NCI-H748 (cell line): ENCODE measurements at regions not wholly inside any gene's neighbourhood (a gene's known extent, or its start where the extent isn't known, plus 50 kb on each side); places are given as distances from the start of the nearest gene placed in this dataset.

Experiments used
- DNase-seq: peaks from one replicate; lab custom pipeline; 2025; ENCODE audit not compliant: unreplicated experiment; lab: John Stamatoyannopoulos, UW

- DNase-seq, result no peak
Observed at GRCh38 chr15:36234743-36235142, 344.7 kb upstream of the CDIN1 start.

GRCh38 chr15:36235173-36235572, 344.3 kb upstream of the CDIN1 start:
- no peak for DNase-seq

- DNase-seq, result no peak
Observed at GRCh38 chr15:36239509-36239908, 339.9 kb upstream of the CDIN1 start.

- no peak for DNase-seq
Observed at GRCh38 chr15:36251450-36251849, 328.0 kb upstream of the CDIN1 start.

GRCh38 chr15:36252146-36252711, 327.2 kb upstream of the CDIN1 start:
- DNase-seq, result no peak

GRCh38 chr15:36254426-36254825, 325.0 kb upstream of the CDIN1 start:
- no peak for DNase-seq

- DNase-seq, result no peak
Observed at GRCh38 chr15:36256404-36256807, 323.0 kb upstream of the CDIN1 start.

- DNase-seq, result no peak
Observed at GRCh38 chr15:36263666-36264065, 315.8 kb upstream of the CDIN1 start.

- DNase-seq, result no peak
Observed at GRCh38 chr15:36265422-36265821, 314.0 kb upstream of the CDIN1 start.

- DNase-seq, result no peak
Observed at GRCh38 chr15:36271048-36271447, 308.4 kb upstream of the CDIN1 start.

GRCh38 chr15:36275656-36276055, 303.8 kb upstream of the CDIN1 start:
- no peak for DNase-seq

GRCh38 chr15:36278219-36278618, 301.2 kb upstream of the CDIN1 start:
- no peak for DNase-seq

GRCh38 chr15:36282821-36283220, 296.6 kb upstream of the CDIN1 start:
- DNase-seq, result no peak

- no peak for DNase-seq
Observed at GRCh38 chr15:36284911-36285310, 294.5 kb upstream of the CDIN1 start.

- peak; percentile 8 for DNase-seq
Observed at GRCh38 chr15:36291501-36291900, 287.9 kb upstream of the CDIN1 start.

GRCh38 chr15:36294359-36294758, 285.1 kb upstream of the CDIN1 start:
- DNase-seq, result no peak

- DNase-seq, result no peak
Observed at GRCh38 chr15:36301947-36302346, 277.5 kb upstream of the CDIN1 start.

GRCh38 chr15:36313021-36313420, 266.4 kb upstream of the CDIN1 start:
- DNase-seq, result no peak

GRCh38 chr15:36313736-36314280, 265.6 kb upstream of the CDIN1 start:
- DNase-seq, result no peak

GRCh38 chr15:36315649-36316048, 263.8 kb upstream of the CDIN1 start:
- no peak for DNase-seq

- no peak for DNase-seq
Observed at GRCh38 chr15:36323615-36324014, 255.8 kb upstream of the CDIN1 start.

GRCh38 chr15:36325206-36325605, 254.2 kb upstream of the CDIN1 start:
- DNase-seq, result no peak

- no peak for DNase-seq
Observed at GRCh38 chr15:36329592-36329991, 249.8 kb upstream of the CDIN1 start.
